ENCODE measurements at regions not wholly inside any gene's neighbourhood (a gene's known extent, or its start where the extent isn't known, plus 50 kb on each side); places are given as distances from the start of the nearest gene placed in this dataset.

DNA sequence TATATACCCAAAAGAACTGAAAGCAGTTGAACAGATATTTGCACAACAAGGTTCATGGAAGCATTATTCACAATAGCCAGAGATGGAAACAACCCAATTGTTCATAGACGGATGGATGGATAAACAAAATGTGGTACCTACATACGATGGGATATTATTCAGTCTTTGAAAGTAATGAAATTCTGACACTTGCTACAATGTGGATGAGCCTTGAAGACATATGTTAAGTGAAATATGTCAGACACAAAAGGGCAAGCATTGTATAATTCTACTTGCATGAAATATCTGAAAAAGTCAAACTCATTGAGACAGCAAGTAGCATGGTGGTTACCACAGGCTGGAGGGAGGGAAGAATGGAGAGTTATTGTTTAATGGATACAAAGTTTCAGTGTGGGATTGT is 696.1 kb downstream of the MATN1 start:
- TF ChIP-seq, protein P1, sequence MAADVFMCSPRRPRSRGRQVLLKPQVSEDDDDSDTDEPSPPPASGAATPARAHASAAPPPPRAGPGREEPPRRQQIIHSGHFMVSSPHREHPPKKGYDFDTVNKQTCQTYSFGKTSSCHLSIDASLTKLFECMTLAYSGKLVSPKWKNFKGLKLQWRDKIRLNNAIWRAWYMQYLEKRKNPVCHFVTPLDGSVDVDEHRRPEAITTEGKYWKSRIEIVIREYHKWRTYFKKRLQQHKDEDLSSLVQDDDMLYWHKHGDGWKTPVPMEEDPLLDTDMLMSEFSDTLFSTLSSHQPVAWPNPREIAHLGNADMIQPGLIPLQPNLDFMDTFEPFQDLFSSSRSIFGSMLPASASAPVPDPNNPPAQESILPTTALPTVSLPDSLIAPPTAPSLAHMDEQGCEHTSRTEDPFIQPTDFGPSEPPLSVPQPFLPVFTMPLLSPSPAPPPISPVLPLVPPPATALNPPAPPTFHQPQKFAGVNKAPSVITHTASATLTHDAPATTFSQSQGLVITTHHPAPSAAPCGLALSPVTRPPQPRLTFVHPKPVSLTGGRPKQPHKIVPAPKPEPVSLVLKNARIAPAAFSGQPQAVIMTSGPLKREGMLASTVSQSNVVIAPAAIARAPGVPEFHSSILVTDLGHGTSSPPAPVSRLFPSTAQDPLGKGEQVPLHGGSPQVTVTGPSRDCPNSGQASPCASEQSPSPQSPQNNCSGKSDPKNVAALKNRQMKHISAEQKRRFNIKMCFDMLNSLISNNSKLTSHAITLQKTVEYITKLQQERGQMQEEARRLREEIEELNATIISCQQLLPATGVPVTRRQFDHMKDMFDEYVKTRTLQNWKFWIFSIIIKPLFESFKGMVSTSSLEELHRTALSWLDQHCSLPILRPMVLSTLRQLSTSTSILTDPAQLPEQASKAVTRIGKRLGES (CRISPR knock-in tag; IDR thresholded peaks at IDR 0.05; ENCODE audit: borderline replicate concordance) = no peak
- TF ChIP-seq, protein P2, sequence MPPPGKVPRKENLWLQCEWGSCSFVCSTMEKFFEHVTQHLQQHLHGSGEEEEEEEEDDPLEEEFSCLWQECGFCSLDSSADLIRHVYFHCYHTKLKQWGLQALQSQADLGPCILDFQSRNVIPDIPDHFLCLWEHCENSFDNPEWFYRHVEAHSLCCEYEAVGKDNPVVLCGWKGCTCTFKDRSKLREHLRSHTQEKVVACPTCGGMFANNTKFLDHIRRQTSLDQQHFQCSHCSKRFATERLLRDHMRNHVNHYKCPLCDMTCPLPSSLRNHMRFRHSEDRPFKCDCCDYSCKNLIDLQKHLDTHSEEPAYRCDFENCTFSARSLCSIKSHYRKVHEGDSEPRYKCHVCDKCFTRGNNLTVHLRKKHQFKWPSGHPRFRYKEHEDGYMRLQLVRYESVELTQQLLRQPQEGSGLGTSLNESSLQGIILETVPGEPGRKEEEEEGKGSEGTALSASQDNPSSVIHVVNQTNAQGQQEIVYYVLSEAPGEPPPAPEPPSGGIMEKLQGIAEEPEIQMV (CRISPR knock-in tag; IDR thresholded peaks at IDR 0.05; ENCODE audit: low read depth) = no peak
- TF ChIP-seq DPF2 (CRISPR knock-in tag; IDR thresholded peaks at IDR 0.05; ENCODE audit: borderline replicate concordance, low read depth) (no peak), ZNF331 (CRISPR knock-in tag; IDR thresholded peaks at IDR 0.05) (no peak), TCF7 (IDR thresholded peaks at IDR 0.05; ENCODE audit: low read depth) (no peak), FOSL1 (CRISPR knock-in tag; IDR thresholded peaks at IDR 0.05; ENCODE audit: borderline replicate concordance) (no peak), ZBTB7B (CRISPR knock-in tag; IDR thresholded peaks at IDR 0.05) (no peak), ZNF451 (CRISPR knock-in tag; IDR thresholded peaks at IDR 0.05) (no peak)
- TF ChIP-seq, protein P3, sequence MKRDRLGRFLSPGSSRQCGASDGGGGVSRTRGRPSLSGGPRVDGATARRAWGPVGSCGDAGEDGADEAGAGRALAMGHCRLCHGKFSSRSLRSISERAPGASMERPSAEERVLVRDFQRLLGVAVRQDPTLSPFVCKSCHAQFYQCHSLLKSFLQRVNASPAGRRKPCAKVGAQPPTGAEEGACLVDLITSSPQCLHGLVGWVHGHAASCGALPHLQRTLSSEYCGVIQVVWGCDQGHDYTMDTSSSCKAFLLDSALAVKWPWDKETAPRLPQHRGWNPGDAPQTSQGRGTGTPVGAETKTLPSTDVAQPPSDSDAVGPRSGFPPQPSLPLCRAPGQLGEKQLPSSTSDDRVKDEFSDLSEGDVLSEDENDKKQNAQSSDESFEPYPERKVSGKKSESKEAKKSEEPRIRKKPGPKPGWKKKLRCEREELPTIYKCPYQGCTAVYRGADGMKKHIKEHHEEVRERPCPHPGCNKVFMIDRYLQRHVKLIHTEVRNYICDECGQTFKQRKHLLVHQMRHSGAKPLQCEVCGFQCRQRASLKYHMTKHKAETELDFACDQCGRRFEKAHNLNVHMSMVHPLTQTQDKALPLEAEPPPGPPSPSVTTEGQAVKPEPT (CRISPR knock-in tag; IDR thresholded peaks at IDR 0.05; ENCODE audit: low read depth) = no peak
- TF ChIP-seq, protein P4, sequence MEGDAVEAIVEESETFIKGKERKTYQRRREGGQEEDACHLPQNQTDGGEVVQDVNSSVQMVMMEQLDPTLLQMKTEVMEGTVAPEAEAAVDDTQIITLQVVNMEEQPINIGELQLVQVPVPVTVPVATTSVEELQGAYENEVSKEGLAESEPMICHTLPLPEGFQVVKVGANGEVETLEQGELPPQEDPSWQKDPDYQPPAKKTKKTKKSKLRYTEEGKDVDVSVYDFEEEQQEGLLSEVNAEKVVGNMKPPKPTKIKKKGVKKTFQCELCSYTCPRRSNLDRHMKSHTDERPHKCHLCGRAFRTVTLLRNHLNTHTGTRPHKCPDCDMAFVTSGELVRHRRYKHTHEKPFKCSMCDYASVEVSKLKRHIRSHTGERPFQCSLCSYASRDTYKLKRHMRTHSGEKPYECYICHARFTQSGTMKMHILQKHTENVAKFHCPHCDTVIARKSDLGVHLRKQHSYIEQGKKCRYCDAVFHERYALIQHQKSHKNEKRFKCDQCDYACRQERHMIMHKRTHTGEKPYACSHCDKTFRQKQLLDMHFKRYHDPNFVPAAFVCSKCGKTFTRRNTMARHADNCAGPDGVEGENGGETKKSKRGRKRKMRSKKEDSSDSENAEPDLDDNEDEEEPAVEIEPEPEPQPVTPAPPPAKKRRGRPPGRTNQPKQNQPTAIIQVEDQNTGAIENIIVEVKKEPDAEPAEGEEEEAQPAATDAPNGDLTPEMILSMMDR (CRISPR knock-in tag; IDR thresholded peaks at IDR 0.05) = no peak
- TF ChIP-seq, protein P5, sequence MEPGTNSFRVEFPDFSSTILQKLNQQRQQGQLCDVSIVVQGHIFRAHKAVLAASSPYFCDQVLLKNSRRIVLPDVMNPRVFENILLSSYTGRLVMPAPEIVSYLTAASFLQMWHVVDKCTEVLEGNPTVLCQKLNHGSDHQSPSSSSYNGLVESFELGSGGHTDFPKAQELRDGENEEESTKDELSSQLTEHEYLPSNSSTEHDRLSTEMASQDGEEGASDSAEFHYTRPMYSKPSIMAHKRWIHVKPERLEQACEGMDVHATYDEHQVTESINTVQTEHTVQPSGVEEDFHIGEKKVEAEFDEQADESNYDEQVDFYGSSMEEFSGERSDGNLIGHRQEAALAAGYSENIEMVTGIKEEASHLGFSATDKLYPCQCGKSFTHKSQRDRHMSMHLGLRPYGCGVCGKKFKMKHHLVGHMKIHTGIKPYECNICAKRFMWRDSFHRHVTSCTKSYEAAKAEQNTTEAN (CRISPR knock-in tag; conservative IDR thresholded peaks at IDR 0.05) = no peak
- TF ChIP-seq, protein P6, sequence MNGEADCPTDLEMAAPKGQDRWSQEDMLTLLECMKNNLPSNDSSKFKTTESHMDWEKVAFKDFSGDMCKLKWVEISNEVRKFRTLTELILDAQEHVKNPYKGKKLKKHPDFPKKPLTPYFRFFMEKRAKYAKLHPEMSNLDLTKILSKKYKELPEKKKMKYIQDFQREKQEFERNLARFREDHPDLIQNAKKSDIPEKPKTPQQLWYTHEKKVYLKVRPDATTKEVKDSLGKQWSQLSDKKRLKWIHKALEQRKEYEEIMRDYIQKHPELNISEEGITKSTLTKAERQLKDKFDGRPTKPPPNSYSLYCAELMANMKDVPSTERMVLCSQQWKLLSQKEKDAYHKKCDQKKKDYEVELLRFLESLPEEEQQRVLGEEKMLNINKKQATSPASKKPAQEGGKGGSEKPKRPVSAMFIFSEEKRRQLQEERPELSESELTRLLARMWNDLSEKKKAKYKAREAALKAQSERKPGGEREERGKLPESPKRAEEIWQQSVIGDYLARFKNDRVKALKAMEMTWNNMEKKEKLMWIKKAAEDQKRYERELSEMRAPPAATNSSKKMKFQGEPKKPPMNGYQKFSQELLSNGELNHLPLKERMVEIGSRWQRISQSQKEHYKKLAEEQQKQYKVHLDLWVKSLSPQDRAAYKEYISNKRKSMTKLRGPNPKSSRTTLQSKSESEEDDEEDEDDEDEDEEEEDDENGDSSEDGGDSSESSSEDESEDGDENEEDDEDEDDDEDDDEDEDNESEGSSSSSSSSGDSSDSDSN (CRISPR knock-in tag; IDR thresholded peaks at IDR 0.05) = no peak
- TF ChIP-seq, protein P7, sequence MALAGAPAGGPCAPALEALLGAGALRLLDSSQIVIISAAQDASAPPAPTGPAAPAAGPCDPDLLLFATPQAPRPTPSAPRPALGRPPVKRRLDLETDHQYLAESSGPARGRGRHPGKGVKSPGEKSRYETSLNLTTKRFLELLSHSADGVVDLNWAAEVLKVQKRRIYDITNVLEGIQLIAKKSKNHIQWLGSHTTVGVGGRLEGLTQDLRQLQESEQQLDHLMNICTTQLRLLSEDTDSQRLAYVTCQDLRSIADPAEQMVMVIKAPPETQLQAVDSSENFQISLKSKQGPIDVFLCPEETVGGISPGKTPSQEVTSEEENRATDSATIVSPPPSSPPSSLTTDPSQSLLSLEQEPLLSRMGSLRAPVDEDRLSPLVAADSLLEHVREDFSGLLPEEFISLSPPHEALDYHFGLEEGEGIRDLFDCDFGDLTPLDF (CRISPR knock-in tag; IDR thresholded peaks at IDR 0.05) = no peak
